HCT116 (cell line): ENCODE measurements at regions not wholly inside any gene's neighbourhood (a gene's known extent, or its start where the extent isn't known, plus 50 kb on each side); places are given as distances from the start of the nearest gene placed in this dataset.

Source experiments
- CEBPB ChIP-seq: IDR thresholded peaks from 2 replicates; pipeline ENCODE4 v1.6.1; 2012; ENCODE audit warnings: low read depth
- CTCF ChIP-seq, 3 experiments: fragments of 200-600 bp in 1 of 3; sonication (generic) in 1 of 3; IDR thresholded peaks in 2 of 3; conservative IDR thresholded peaks in 1 of 3; 2 replicates each; pipeline ENCODE4 v1.5.1; 2012 to 2017; ENCODE audit warnings: low read depth in 2 of 3, low read length in 2 of 3, antibody characterized with exemption in 1 of 3, borderline replicate concordance in 1 of 3, control low read depth in 1 of 3, mild to moderate bottlenecking in 1 of 3, mixed read lengths in 1 of 3, mixed run types in 1 of 3, moderate library complexity in 1 of 3; ENCODE audit not compliant: insufficient read depth in 1 of 3
- EZH2 ChIP-seq: fragments of 200-600 bp; sonication (generic); IDR thresholded peaks from 2 replicates; pipeline ENCODE4 v1.6.1; 2017; ENCODE audit warnings: antibody characterized with exemption, mixed run types
- FOSL1 ChIP-seq: IDR thresholded peaks from 2 replicates; pipeline ENCODE4 v1.6.1; 2012; ENCODE audit warnings: low read depth
- JUND ChIP-seq: IDR thresholded peaks from 2 replicates; pipeline ENCODE4 v1.6.1; 2012
- POLR2A ChIP-seq: IDR thresholded peaks from 2 replicates; pipeline ENCODE4 v1.7.0; 2011; ENCODE audit warnings: borderline replicate concordance; ENCODE audit not compliant: insufficient read depth, insufficient read length; ENCODE audit errors: extremely low read depth
- RAD21 ChIP-seq: IDR thresholded peaks from 2 replicates; pipeline ENCODE4 v1.6.1; 2012; ENCODE audit warnings: low read depth, mild to moderate bottlenecking
- SIN3A ChIP-seq: IDR thresholded peaks from 2 replicates; pipeline ENCODE4 v1.6.1; 2012; ENCODE audit warnings: low read depth
- TCF7L2 ChIP-seq: IDR thresholded peaks from 2 replicates; pipeline ENCODE4 v1.7.0; 2011; ENCODE audit warnings: borderline replicate concordance, inconsistent platforms; ENCODE audit not compliant: insufficient read depth, insufficient read length; ENCODE audit errors: extremely low read depth
- ZBTB33 ChIP-seq: IDR thresholded peaks from 2 replicates; pipeline ENCODE4 v1.6.1; 2011; ENCODE audit warnings: mild to moderate bottlenecking, low read length, moderate library complexity; ENCODE audit not compliant: insufficient replicate concordance; ENCODE audit errors: extremely low read depth
- ZNF274 ChIP-seq: fragments of 200-500 bp; sonication (Bioruptor generic); IDR thresholded peaks from 2 replicates; pipeline ENCODE4 v1.6.1; 2014; ENCODE audit warnings: mild to moderate bottlenecking, low read depth, low read length, inconsistent platforms

GRCh38 chr3:6147883-6148282 lies 713.0 kb upstream of the GRM7 start:
- TF ChIP-seq CTCF (IDR thresholded peaks at IDR 0.05 in 2 of 3, conservative IDR thresholded peaks at IDR 0.05 in 1 of 3; ENCODE audit: borderline replicate concordance in 1 of 3, insufficient read depth in 1 of 3, low read depth in 2 of 3, low read length in 2 of 3): no peak
- TF ChIP-seq TCF7L2: no peak
- no peak for TF ChIP-seq CEBPB
- TF ChIP-seq EZH2: no peak
- no peak for TF ChIP-seq FOSL1
- no peak for TF ChIP-seq ZNF274
- TF ChIP-seq JUND: no peak
- TF ChIP-seq ZBTB33: no peak
- no peak for TF ChIP-seq SIN3A
- TF ChIP-seq POLR2A: no peak
- no peak for TF ChIP-seq RAD21
